ENCODE measurements at regions not wholly inside any gene's neighbourhood (a gene's known extent, or its start where the extent isn't known, plus 50 kb on each side); places are given as distances from the start of the nearest gene placed in this dataset.
"Not testable (repeated sequence)": the region's sequence is repeated elsewhere in the genome, so short reads cannot be mapped to it uniquely, and the experiment has no call there.

- H3K79me2 ChIP-seq (ENCODE audit: control insufficient read depth, low read length): no peaks in the 10 kb centered on the region
- no peak overlapping the region for H3K27ac ChIP-seq (ENCODE audit: low read depth, low read length)
These were observed 1710.4 kb downstream of the SUCLG1 start for GRCh38 chr2:82748653-82749052.

GRCh38 chr2:82740527-82740926 is 1718.6 kb downstream of the SUCLG1 start:
- Histone ChIP-seq H3K4me1 (ENCODE audit: control insufficient read depth, low read length) (no peaks in the 10 kb centered on the region), H3K4me2 (ENCODE audit: low read length) (no peak overlapping the region), H3K9me2 (replicated peaks; ENCODE audit: control insufficient read depth, low read length) (no peaks in the 10 kb centered on the region), H3K4me3 (ENCODE audit: low read length) (no peak overlapping the region), H3K27ac (ENCODE audit: low read depth, low read length) (no peak overlapping the region), H3K27me3 (ENCODE audit: control insufficient read depth, low read length) (no peaks in the 10 kb centered on the region), H3K9me3 (ENCODE audit: control insufficient read depth, insufficient read depth, low read length) (no peaks in the 10 kb centered on the region), H4K20me1 (ENCODE audit: control insufficient read depth, insufficient read depth, low read depth, low read length) (no peaks in the 10 kb centered on the region), H3F3A (ENCODE audit: control insufficient read depth, insufficient read depth) (no peaks in the 10 kb centered on the region), H3K79me2 (ENCODE audit: control insufficient read depth, low read length) (no peaks in the 10 kb centered on the region), H3K36me3 (ENCODE audit: control insufficient read depth, low read length) (no peaks in the 10 kb centered on the region)
- TF ChIP-seq CTCF (IDR thresholded peaks at IDR 0.05; ENCODE audit: low read depth, low read length, poor library complexity, severe bottlenecking) (no peak), EZH2phosphoT487 (IDR thresholded peaks at IDR 0.05; ENCODE audit: borderline replicate concordance, low read length) (no peak)

More at GRCh38 chr2:82748653-82749052, 1710.4 kb downstream of the SUCLG1 start:
- no peaks in the 10 kb centered on the region for H3F3A ChIP-seq (ENCODE audit: control insufficient read depth, insufficient read depth)
- H3K4me2 ChIP-seq (ENCODE audit: low read length): no peak overlapping the region
- no peaks in the 10 kb centered on the region for H3K9me2 ChIP-seq (replicated peaks; ENCODE audit: control insufficient read depth, low read length)
- H4K20me1 ChIP-seq (ENCODE audit: control insufficient read depth, insufficient read depth, low read depth, low read length): no peaks in the 10 kb centered on the region
- no peaks in the 10 kb centered on the region for H3K4me1 ChIP-seq (ENCODE audit: control insufficient read depth, low read length)
- no peaks in the 10 kb centered on the region for H3K36me3 ChIP-seq (ENCODE audit: control insufficient read depth, low read length)
- TF ChIP-seq CTCF (IDR thresholded peaks at IDR 0.05; ENCODE audit: low read depth, low read length, poor library complexity, severe bottlenecking): no peak
- TF ChIP-seq EZH2phosphoT487 (IDR thresholded peaks at IDR 0.05; ENCODE audit: borderline replicate concordance, low read length): no peak
- peaks cover 7% of the 10 kb centered on the region; the same call in 1 of the 2 replicates for H3K9me3 ChIP-seq (ENCODE audit: control insufficient read depth, insufficient read depth, low read length)
- H3K27me3 ChIP-seq (ENCODE audit: control insufficient read depth, low read length): no peaks in the 10 kb centered on the region
- H3K4me3 ChIP-seq (ENCODE audit: low read length): no peak overlapping the region

DNA sequence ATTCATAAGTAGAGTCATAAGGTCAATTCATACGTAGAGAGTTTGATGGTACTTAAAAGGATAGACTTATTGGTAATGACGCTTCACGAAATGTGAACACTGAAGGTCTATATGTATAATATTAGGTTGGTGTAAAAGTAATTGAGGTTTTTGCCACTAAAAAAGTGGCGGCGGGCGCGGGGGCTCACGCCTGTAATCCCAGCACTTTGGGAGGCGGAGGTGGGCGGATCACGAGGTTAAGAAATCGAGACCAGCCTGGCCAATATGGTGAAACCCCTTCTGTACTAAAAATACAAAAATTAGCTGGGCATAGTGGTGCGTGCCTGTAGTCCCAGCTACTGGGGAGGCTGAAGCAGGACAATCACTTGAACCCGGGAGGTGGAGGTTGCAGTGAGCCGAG is 1721.1 kb downstream of the SUCLG1 start:
- not testable (repeated sequence) for H3K27ac ChIP-seq (ENCODE audit: low read depth, low read length); H3K9me2 ChIP-seq (replicated peaks; ENCODE audit: control insufficient read depth, low read length); H3F3A ChIP-seq (ENCODE audit: control insufficient read depth, insufficient read depth); H3K4me2 ChIP-seq (ENCODE audit: low read length); H3K36me3 ChIP-seq (ENCODE audit: control insufficient read depth, low read length); H3K4me1 ChIP-seq (ENCODE audit: control insufficient read depth, low read length); H3K9me3 ChIP-seq (ENCODE audit: control insufficient read depth, insufficient read depth, low read length); H3K79me2 ChIP-seq (ENCODE audit: control insufficient read depth, low read length); H3K4me3 ChIP-seq (ENCODE audit: low read length); H3K27me3 ChIP-seq (ENCODE audit: control insufficient read depth, low read length); H4K20me1 ChIP-seq (ENCODE audit: control insufficient read depth, insufficient read depth, low read depth, low read length)

- Histone ChIP-seq H3K4me2 (ENCODE audit: low read length) (no peak overlapping the region), H3F3A (ENCODE audit: control insufficient read depth, insufficient read depth) (no peaks in the 10 kb centered on the region), H4K20me1 (ENCODE audit: control insufficient read depth, insufficient read depth, low read depth, low read length) (no peaks in the 10 kb centered on the region), H3K36me3 (ENCODE audit: control insufficient read depth, low read length) (no peaks in the 10 kb centered on the region), H3K4me3 (ENCODE audit: low read length) (no peak overlapping the region), H3K79me2 (ENCODE audit: control insufficient read depth, low read length) (no peaks in the 10 kb centered on the region), H3K9me2 (replicated peaks; ENCODE audit: control insufficient read depth, low read length) (no peaks in the 10 kb centered on the region), H3K9me3 (ENCODE audit: control insufficient read depth, insufficient read depth, low read length) (no peaks in the 10 kb centered on the region), H3K27me3 (ENCODE audit: control insufficient read depth, low read length) (no peaks in the 10 kb centered on the region), H3K27ac (ENCODE audit: low read depth, low read length) (no peak overlapping the region), H3K4me1 (ENCODE audit: control insufficient read depth, low read length) (no peaks in the 10 kb centered on the region)
- TF ChIP-seq EZH2phosphoT487 (IDR thresholded peaks at IDR 0.05; ENCODE audit: borderline replicate concordance, low read length) (no peak), CTCF (IDR thresholded peaks at IDR 0.05; ENCODE audit: low read depth, low read length, poor library complexity, severe bottlenecking) (no peak)
These were observed 1723.7 kb downstream of the SUCLG1 start for GRCh38 chr2:82735336-82735735.

Data from DOHH2 (cell line).